ENCODE measurements at regions not wholly inside any gene's neighbourhood (a gene's known extent, or its start where the extent isn't known, plus 50 kb on each side); places are given as distances from the start of the nearest gene placed in this dataset.

GRCh38 chr7:16318463-16318862, 102.9 kb downstream of the CRPPA start:
- H3K27me3 Mint-ChIP-seq (ENCODE audit: low read depth): no peaks in the 10 kb centered on the region
- H3K9me3 Mint-ChIP-seq (ENCODE audit: insufficient read depth): no peaks in the 10 kb centered on the region
- no peak overlapping the region for H3K27ac Mint-ChIP-seq
- H3K4me1 Mint-ChIP-seq (ENCODE audit: low read depth): no peaks in the 10 kb centered on the region
- ChIA-PET POLR2A (no interaction called here), CTCF (no interaction called here)
- no peak overlapping the region for H3K4me3 Mint-ChIP-seq
- ATAC-seq (no peak), DNase-seq (no peak)
- no peaks in the 10 kb centered on the region for H3K36me3 Mint-ChIP-seq (ENCODE audit: low read depth)

GRCh38 chr7:16317406-16317805, 103.9 kb downstream of the CRPPA start:
- no peaks in the 10 kb centered on the region for H3K9me3 Mint-ChIP-seq (ENCODE audit: insufficient read depth)
- ATAC-seq (no peak), DNase-seq (no peak)
- H3K36me3 Mint-ChIP-seq (ENCODE audit: low read depth): no peaks in the 10 kb centered on the region
- H3K27me3 Mint-ChIP-seq (ENCODE audit: low read depth): no peaks in the 10 kb centered on the region
- ChIA-PET CTCF (no interaction called here), POLR2A (no interaction called here)
- H3K27ac Mint-ChIP-seq: no peak overlapping the region
- no peaks in the 10 kb centered on the region for H3K4me1 Mint-ChIP-seq (ENCODE audit: low read depth)
- H3K4me3 Mint-ChIP-seq: no peak overlapping the region

GRCh38 chr7:16315280-16315679, 106.1 kb downstream of the CRPPA start:
- DNase-seq (no peak), ATAC-seq (no peak)
- Mint-ChIP-seq H3K9me3 (ENCODE audit: insufficient read depth) (no peaks in the 10 kb centered on the region), H3K27ac (no peak overlapping the region), H3K4me3 (no peak overlapping the region), H3K4me1 (ENCODE audit: low read depth) (no peaks in the 10 kb centered on the region), H3K36me3 (ENCODE audit: low read depth) (no peaks in the 10 kb centered on the region), H3K27me3 (ENCODE audit: low read depth) (no peaks in the 10 kb centered on the region)
- CTCF ChIA-PET: no interaction called here
- POLR2A ChIA-PET: no interaction called here

- ChIA-PET POLR2A (no interaction called here), CTCF (no interaction called here)
- no peak for ATAC-seq
- H3K36me3 Mint-ChIP-seq (ENCODE audit: low read depth): no peaks in the 10 kb centered on the region
- no peak overlapping the region for H3K4me3 Mint-ChIP-seq
- DNase-seq: no peak
- no peak overlapping the region for H3K27ac Mint-ChIP-seq
- H3K9me3 Mint-ChIP-seq (ENCODE audit: insufficient read depth): no peaks in the 10 kb centered on the region
- no peaks in the 10 kb centered on the region for H3K27me3 Mint-ChIP-seq (ENCODE audit: low read depth)
- no peaks in the 10 kb centered on the region for H3K4me1 Mint-ChIP-seq (ENCODE audit: low read depth)
These were observed 112.2 kb downstream of the CRPPA start for GRCh38 chr7:16309129-16309528.

- no peak for ATAC-seq
- no peaks in the 10 kb centered on the region for H3K36me3 Mint-ChIP-seq (ENCODE audit: low read depth)
- no peak overlapping the region for H3K4me3 Mint-ChIP-seq
- H3K27me3 Mint-ChIP-seq (ENCODE audit: low read depth): no peaks in the 10 kb centered on the region
- POLR2A ChIA-PET: no interaction called here
- DNase-seq: no peak
- H3K4me1 Mint-ChIP-seq (ENCODE audit: low read depth): no peaks in the 10 kb centered on the region
- CTCF ChIA-PET: no interaction called here
- H3K9me3 Mint-ChIP-seq (ENCODE audit: insufficient read depth): no peaks in the 10 kb centered on the region
- no peak overlapping the region for H3K27ac Mint-ChIP-seq
These were observed 120.0 kb downstream of the CRPPA start for GRCh38 chr7:16301291-16301690.

GRCh38 chr7:16300361-16300895, 120.9 kb downstream of the CRPPA start:
- Mint-ChIP-seq H3K27ac (no peak overlapping the region), H3K4me1 (ENCODE audit: low read depth) (no peaks in the 10 kb centered on the region), H3K4me3 (no peak overlapping the region), H3K27me3 (ENCODE audit: low read depth) (no peaks in the 10 kb centered on the region), H3K9me3 (ENCODE audit: insufficient read depth) (no peaks in the 10 kb centered on the region), H3K36me3 (ENCODE audit: low read depth) (no peaks in the 10 kb centered on the region)
- DNase-seq (no peak), ATAC-seq (no peak)
- POLR2A ChIA-PET: no interaction called here
- CTCF ChIA-PET: no interaction called here

GRCh38 chr7:16299853-16300252, 121.5 kb downstream of the CRPPA start:
- Mint-ChIP-seq H3K4me3 (no peak overlapping the region), H3K36me3 (ENCODE audit: low read depth) (no peaks in the 10 kb centered on the region), H3K27ac (no peak overlapping the region), H3K9me3 (ENCODE audit: insufficient read depth) (no peaks in the 10 kb centered on the region), H3K27me3 (ENCODE audit: low read depth) (no peaks in the 10 kb centered on the region), H3K4me1 (ENCODE audit: low read depth) (no peaks in the 10 kb centered on the region)
- ATAC-seq: no peak
- DNase-seq: no peak
- ChIA-PET CTCF (no interaction called here), POLR2A (no interaction called here)

- no peak for DNase-seq
- no peak overlapping the region for H3K27ac Mint-ChIP-seq
- H3K36me3 Mint-ChIP-seq (ENCODE audit: low read depth): no peaks in the 10 kb centered on the region
- ATAC-seq: no peak
- H3K4me3 Mint-ChIP-seq: no peak overlapping the region
- H3K27me3 Mint-ChIP-seq (ENCODE audit: low read depth): no peaks in the 10 kb centered on the region
- no peaks in the 10 kb centered on the region for H3K9me3 Mint-ChIP-seq (ENCODE audit: insufficient read depth)
- H3K4me1 Mint-ChIP-seq (ENCODE audit: low read depth): no peaks in the 10 kb centered on the region
- ChIA-PET POLR2A (no interaction called here), CTCF (no interaction called here)
These were observed 123.1 kb downstream of the CRPPA start for GRCh38 chr7:16298221-16298620.

- CTCF ChIA-PET: no interaction called here
- no peak overlapping the region for H3K27ac Mint-ChIP-seq
- no peaks in the 10 kb centered on the region for H3K9me3 Mint-ChIP-seq (ENCODE audit: insufficient read depth)
- no peaks in the 10 kb centered on the region for H3K4me1 Mint-ChIP-seq (ENCODE audit: low read depth)
- no peak overlapping the region for H3K4me3 Mint-ChIP-seq
- no peaks in the 10 kb centered on the region for H3K27me3 Mint-ChIP-seq (ENCODE audit: low read depth)
- no peaks in the 10 kb centered on the region for H3K36me3 Mint-ChIP-seq (ENCODE audit: low read depth)
- POLR2A ChIA-PET: no interaction called here
- DNase-seq (no peak), ATAC-seq (no peak)
These were observed 125.8 kb downstream of the CRPPA start for GRCh38 chr7:16295558-16295957.

- no peaks in the 10 kb centered on the region for H3K36me3 Mint-ChIP-seq (ENCODE audit: low read depth)
- H3K9me3 Mint-ChIP-seq (ENCODE audit: insufficient read depth): no peaks in the 10 kb centered on the region
- H3K4me1 Mint-ChIP-seq (ENCODE audit: low read depth): no peaks in the 10 kb centered on the region
- no peak overlapping the region for H3K27ac Mint-ChIP-seq
- no peaks in the 10 kb centered on the region for H3K27me3 Mint-ChIP-seq (ENCODE audit: low read depth)
- no peak overlapping the region for H3K4me3 Mint-ChIP-seq
- ATAC-seq (no peak), DNase-seq (no peak)
- CTCF ChIA-PET: no interaction called here
- POLR2A ChIA-PET: no interaction called here
These were observed 127.5 kb downstream of the CRPPA start for GRCh38 chr7:16293669-16294425.

- DNase-seq (no peak), ATAC-seq (no peak)
- Mint-ChIP-seq H3K36me3 (ENCODE audit: low read depth) (no peaks in the 10 kb centered on the region), H3K27me3 (ENCODE audit: low read depth) (no peaks in the 10 kb centered on the region), H3K9me3 (ENCODE audit: insufficient read depth) (no peaks in the 10 kb centered on the region), H3K4me1 (ENCODE audit: low read depth) (no peaks in the 10 kb centered on the region), H3K27ac (no peak overlapping the region), H3K4me3 (no peak overlapping the region)
- ChIA-PET CTCF (no interaction called here), POLR2A (no interaction called here)
These were observed 136.8 kb downstream of the CRPPA start for GRCh38 chr7:16284581-16284980.

GRCh38 chr7:16278167-16278787, 143.1 kb downstream of the CRPPA start:
- ATAC-seq: no peak
- no peak for DNase-seq
- H3K4me3 Mint-ChIP-seq: no peak overlapping the region
- CTCF ChIA-PET: no interaction called here
- no peaks in the 10 kb centered on the region for H3K27me3 Mint-ChIP-seq (ENCODE audit: low read depth)
- POLR2A ChIA-PET: no interaction called here
- no peaks in the 10 kb centered on the region for H3K36me3 Mint-ChIP-seq (ENCODE audit: low read depth)
- no peaks in the 10 kb centered on the region for H3K4me1 Mint-ChIP-seq (ENCODE audit: low read depth)
- no peaks in the 10 kb centered on the region for H3K9me3 Mint-ChIP-seq (ENCODE audit: insufficient read depth)
- H3K27ac Mint-ChIP-seq: no peak overlapping the region

Measured in activated CD8-positive, alpha-beta T cell treated with anti-CD3 and anti-CD28 coated beads, Interleukin-2, amount 10 ng/mL, durations not matched to agents 7 days and 5 days (primary cell).